HAP-1 (cell line): ENCODE measurements at regions not wholly inside any gene's neighbourhood (a gene's known extent, or its start where the extent isn't known, plus 50 kb on each side); places are given as distances from the start of the nearest gene placed in this dataset.
"Not testable (repeated sequence)": the region's sequence is repeated elsewhere in the genome, so short reads cannot be mapped to it uniquely, and the experiment has no call there.

Experiments
- DNase-seq, 2 experiments: peaks; one replicate each; pipeline ENCODE4 v3.0.0-alpha.2; 2016 to 2020; ENCODE audit warnings: low spot score in 2 of 2
- H3K27me3 ChIP-seq: fragments of 250-450 bp; sonication (Bioruptor Pico); 2 replicates; pipeline ENCODE4 v1.5.1; 2020; ENCODE audit warnings: low read depth, mild to moderate bottlenecking, moderate library complexity
- H3K36me3 ChIP-seq: fragments of 250-450 bp; sonication (Bioruptor Pico); replicated peaks from 2 replicates; pipeline ENCODE4 v1.5.1; 2020; ENCODE audit warnings: mild to moderate bottlenecking
- H3K4me1 ChIP-seq: fragments of 250-450 bp; sonication (Bioruptor Pico); 2 replicates; pipeline ENCODE4 v1.5.1; 2020; ENCODE audit warnings: mild to moderate bottlenecking
- H3K4me3 ChIP-seq: fragments of 250-450 bp; sonication (Bioruptor Pico); 2 replicates; pipeline ENCODE4 v1.5.1; 2020; ENCODE audit warnings: mild to moderate bottlenecking, moderate library complexity
- H3K9me3 ChIP-seq: fragments of 250-450 bp; sonication (Bioruptor Pico); 2 replicates; pipeline ENCODE4 v1.5.1; 2020; ENCODE audit warnings: mild to moderate bottlenecking, moderate library complexity
- in situ Hi-C: fragments of 300-500 bp; cut with MboI; formaldehyde crosslinking; loops from 3 replicates; pipeline ENCODE4 v1.14.3; 2020; ENCODE audit warnings: low sequenced_read_pairs, inconsistent platforms, mixed read lengths

- Histone ChIP-seq H3K4me1 (no peaks in the 10 kb centered on the region), H3K4me3 (no peak overlapping the region), H3K36me3 (no peaks in the 10 kb centered on the region), H3K9me3 (no peaks in the 10 kb centered on the region), H3K27me3 (peaks cover 7% of the 10 kb centered on the region; the same call in 1 of the 2 replicates)
- in situ Hi-C loops = no loop called here
- DNase-seq = no peak
Observed at GRCh38 chr5:167393358-167393757, 898.1 kb upstream of the WWC1 start.

GRCh38 chr5:167402671-167403070 lies 888.8 kb upstream of the WWC1 start:
- in situ Hi-C loops = no loop called here
- no peak for DNase-seq
- Histone ChIP-seq H3K4me1 (no peaks in the 10 kb centered on the region), H3K4me3 (no peak overlapping the region), H3K36me3 (no peaks in the 10 kb centered on the region), H3K9me3 (no peaks in the 10 kb centered on the region), H3K27me3 (peaks cover 4% of the 10 kb centered on the region; the same call in 1 of the 2 replicates)

GRCh38 chr5:167406513-167406912 lies 884.9 kb upstream of the WWC1 start:
- Histone ChIP-seq H3K4me3 (no peak overlapping the region), H3K27me3 (peaks cover under 1% of the 10 kb centered on the region; the same call in 1 of the 2 replicates), H3K9me3 (no peaks in the 10 kb centered on the region), H3K4me1 (peaks cover 4% of the 10 kb centered on the region), H3K36me3 (no peaks in the 10 kb centered on the region)
- in situ Hi-C loops = no loop called here
- DNase-seq = no peak

- no peaks in the 10 kb centered on the region for H3K9me3 ChIP-seq
- DNase-seq = no peak
- H3K4me3 ChIP-seq = no peak overlapping the region
- peaks cover 4% of the 10 kb centered on the region for H3K4me1 ChIP-seq
- in situ Hi-C loops = no loop called here
- peaks cover 2% of the 10 kb centered on the region for H3K27me3 ChIP-seq
- no peaks in the 10 kb centered on the region for H3K36me3 ChIP-seq
Observed at GRCh38 chr5:167412556-167412955, 878.9 kb upstream of the WWC1 start.

- no peaks in the 10 kb centered on the region for H3K36me3 ChIP-seq
- no peak for DNase-seq
- in situ Hi-C loops = no loop called here
Observed at GRCh38 chr5:167413506-167413905, 877.9 kb upstream of the WWC1 start.

GRCh38 chr5:167414611-167415010 lies 876.8 kb upstream of the WWC1 start:
- H3K4me1 ChIP-seq = no peaks in the 10 kb centered on the region
- peaks cover 2% of the 10 kb centered on the region for H3K27me3 ChIP-seq
- H3K4me3 ChIP-seq = no peak overlapping the region
- in situ Hi-C loops = no loop called here
- no peaks in the 10 kb centered on the region for H3K36me3 ChIP-seq
- H3K9me3 ChIP-seq = no peaks in the 10 kb centered on the region
- DNase-seq = no peak

More at GRCh38 chr5:167413506-167413905, 877.9 kb upstream of the WWC1 start:
- Histone ChIP-seq H3K9me3 (no peaks in the 10 kb centered on the region), H3K27me3 (peaks cover 2% of the 10 kb centered on the region), H3K4me1 (peaks cover 4% of the 10 kb centered on the region), H3K4me3 (no peak overlapping the region)

- no peaks in the 10 kb centered on the region for H3K9me3 ChIP-seq
- peaks cover 2% of the 10 kb centered on the region for H3K27me3 ChIP-seq
- no peaks in the 10 kb centered on the region for H3K4me1 ChIP-seq
- no peak for DNase-seq
- no peaks in the 10 kb centered on the region for H3K36me3 ChIP-seq
- H3K4me3 ChIP-seq = no peak overlapping the region
- in situ Hi-C loops = no loop called here
Observed at GRCh38 chr5:167415779-167416746, 875.4 kb upstream of the WWC1 start.

GRCh38 chr5:167417662-167418061 lies 873.8 kb upstream of the WWC1 start:
- Histone ChIP-seq H3K27me3 (no peaks in the 10 kb centered on the region; the same call in 1 of the 2 replicates), H3K4me1 (no peaks in the 10 kb centered on the region), H3K9me3 (no peaks in the 10 kb centered on the region), H3K4me3 (no peak overlapping the region), H3K36me3 (no peaks in the 10 kb centered on the region)
- DNase-seq = no peak
- in situ Hi-C loops = no loop called here

GRCh38 chr5:167425161-167425560 lies 866.3 kb upstream of the WWC1 start:
- no peaks in the 10 kb centered on the region; the same call in 1 of the 2 replicates for H3K27me3 ChIP-seq
- in situ Hi-C loops = no loop called here

GRCh38 chr5:167426501-167426900 lies 864.9 kb upstream of the WWC1 start:
- no peak overlapping the region for H3K4me3 ChIP-seq
- no peak for DNase-seq
- no peaks in the 10 kb centered on the region; the same call in 1 of the 2 replicates for H3K27me3 ChIP-seq
- no peaks in the 10 kb centered on the region for H3K4me1 ChIP-seq
- no peaks in the 10 kb centered on the region for H3K9me3 ChIP-seq
- in situ Hi-C loops = no loop called here
- H3K36me3 ChIP-seq = no peaks in the 10 kb centered on the region

More at GRCh38 chr5:167425161-167425560, 866.3 kb upstream of the WWC1 start:
- Histone ChIP-seq H3K4me3 (no peak overlapping the region), H3K9me3 (no peaks in the 10 kb centered on the region), H3K36me3 (no peaks in the 10 kb centered on the region), H3K4me1 (no peaks in the 10 kb centered on the region)
- no peak for DNase-seq

- H3K36me3 ChIP-seq, DNase-seq, in situ Hi-C loops, H3K27me3 ChIP-seq, H3K9me3 ChIP-seq, H3K4me3 ChIP-seq, H3K4me1 ChIP-seq: not testable (repeated sequence)
Observed at GRCh38 chr5:167427641-167428040, 863.8 kb upstream of the WWC1 start.

- Histone ChIP-seq H3K9me3 (no peaks in the 10 kb centered on the region), H3K4me3 (no peak overlapping the region), H3K27me3 (0 out of 2 replicates have a peak, but pooled peaks cover 10% of the 10 kb centered on the region), H3K36me3 (no peaks in the 10 kb centered on the region), H3K4me1 (no peaks in the 10 kb centered on the region)
- in situ Hi-C loops = no loop called here
- no peak for DNase-seq
Observed at GRCh38 chr5:167440846-167441245, 850.6 kb upstream of the WWC1 start.

GRCh38 chr5:167442922-167443321 lies 848.5 kb upstream of the WWC1 start:
- H3K4me1 ChIP-seq = no peaks in the 10 kb centered on the region
- no peak for DNase-seq
- H3K36me3 ChIP-seq = no peaks in the 10 kb centered on the region
- in situ Hi-C loops = no loop called here
- no peak overlapping the region for H3K4me3 ChIP-seq
- H3K9me3 ChIP-seq = no peaks in the 10 kb centered on the region
- peaks cover 15% of the 10 kb centered on the region; the same call in 1 of the 2 replicates for H3K27me3 ChIP-seq
